ENCODE measurements at regions not wholly inside any gene's neighbourhood (a gene's known extent, or its start where the extent isn't known, plus 50 kb on each side); places are given as distances from the start of the nearest gene placed in this dataset.

GRCh38 chr3:75101329-75102147, 487.1 kb upstream of the CNTN3 start:
- TF ChIP-seq YY1 (IDR thresholded peaks at IDR 0.05; ENCODE audit: insufficient read depth, insufficient read length) (no peak), SUZ12 (IDR thresholded peaks at IDR 0.05; ENCODE audit: extremely low read depth, insufficient read depth, insufficient read length) (no peak), ZNF274 (IDR thresholded peaks at IDR 0.05; ENCODE audit: low read depth, low read length) (no peak)

Data from NT2/D1 (cell line).